ENCODE measurements at regions not wholly inside any gene's neighbourhood (a gene's known extent, or its start where the extent isn't known, plus 50 kb on each side); places are given as distances from the start of the nearest gene placed in this dataset.

DNA sequence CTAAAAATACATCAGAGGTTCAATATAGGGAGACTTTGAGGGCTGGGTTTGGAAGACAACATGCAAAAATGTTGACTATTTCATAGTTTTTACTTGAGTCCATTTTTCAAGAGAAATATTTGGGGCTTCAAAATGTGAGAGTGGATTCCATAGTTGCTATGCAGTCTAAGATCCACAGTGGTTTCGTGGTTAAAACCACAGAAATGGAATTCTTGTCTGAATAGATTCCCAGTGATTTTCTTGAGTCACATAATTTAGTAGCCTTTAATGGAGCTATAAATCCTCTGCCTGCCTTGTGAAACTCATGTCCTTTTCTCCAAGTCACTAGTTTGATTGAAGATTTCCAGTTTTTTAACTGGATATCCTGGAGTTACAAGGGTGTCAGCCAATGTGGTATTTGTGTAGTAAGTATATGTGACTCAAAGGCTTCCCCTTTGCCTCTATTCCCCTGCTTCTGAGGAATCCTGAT is 94.7 kb upstream of the RBMS3 start:
- TF ChIP-seq, protein P1, sequence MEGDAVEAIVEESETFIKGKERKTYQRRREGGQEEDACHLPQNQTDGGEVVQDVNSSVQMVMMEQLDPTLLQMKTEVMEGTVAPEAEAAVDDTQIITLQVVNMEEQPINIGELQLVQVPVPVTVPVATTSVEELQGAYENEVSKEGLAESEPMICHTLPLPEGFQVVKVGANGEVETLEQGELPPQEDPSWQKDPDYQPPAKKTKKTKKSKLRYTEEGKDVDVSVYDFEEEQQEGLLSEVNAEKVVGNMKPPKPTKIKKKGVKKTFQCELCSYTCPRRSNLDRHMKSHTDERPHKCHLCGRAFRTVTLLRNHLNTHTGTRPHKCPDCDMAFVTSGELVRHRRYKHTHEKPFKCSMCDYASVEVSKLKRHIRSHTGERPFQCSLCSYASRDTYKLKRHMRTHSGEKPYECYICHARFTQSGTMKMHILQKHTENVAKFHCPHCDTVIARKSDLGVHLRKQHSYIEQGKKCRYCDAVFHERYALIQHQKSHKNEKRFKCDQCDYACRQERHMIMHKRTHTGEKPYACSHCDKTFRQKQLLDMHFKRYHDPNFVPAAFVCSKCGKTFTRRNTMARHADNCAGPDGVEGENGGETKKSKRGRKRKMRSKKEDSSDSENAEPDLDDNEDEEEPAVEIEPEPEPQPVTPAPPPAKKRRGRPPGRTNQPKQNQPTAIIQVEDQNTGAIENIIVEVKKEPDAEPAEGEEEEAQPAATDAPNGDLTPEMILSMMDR (IDR thresholded peaks at IDR 0.05; ENCODE audit: low read length), result no peak
- no peak for TF ChIP-seq EZH2 (IDR thresholded peaks at IDR 0.05; ENCODE audit: borderline replicate concordance, low read length)
